ENCODE measurements at regions not wholly inside any gene's neighbourhood (a gene's known extent, or its start where the extent isn't known, plus 50 kb on each side); places are given as distances from the start of the nearest gene placed in this dataset.

DNA sequence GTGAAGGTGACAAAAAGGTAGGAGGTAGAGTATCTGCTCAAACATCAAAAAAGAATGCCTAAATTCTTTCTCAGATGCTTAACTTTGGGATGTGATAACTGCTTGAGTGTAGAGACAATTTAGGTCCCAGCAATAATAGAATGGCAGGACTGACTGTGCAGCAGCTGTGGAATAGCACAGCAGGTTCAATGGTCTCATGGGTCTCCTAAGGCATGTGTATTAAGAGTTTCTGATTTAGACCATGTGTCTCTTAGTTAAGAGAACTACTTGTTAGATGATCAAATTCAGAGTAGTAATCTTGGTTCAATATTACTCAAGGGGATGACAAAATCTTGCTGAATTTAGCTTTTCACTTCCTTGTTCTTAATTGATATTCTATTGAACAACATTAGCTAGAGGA, 72.0 kb downstream of the ALX1 start:
- DNase-seq: no peak

DNA sequence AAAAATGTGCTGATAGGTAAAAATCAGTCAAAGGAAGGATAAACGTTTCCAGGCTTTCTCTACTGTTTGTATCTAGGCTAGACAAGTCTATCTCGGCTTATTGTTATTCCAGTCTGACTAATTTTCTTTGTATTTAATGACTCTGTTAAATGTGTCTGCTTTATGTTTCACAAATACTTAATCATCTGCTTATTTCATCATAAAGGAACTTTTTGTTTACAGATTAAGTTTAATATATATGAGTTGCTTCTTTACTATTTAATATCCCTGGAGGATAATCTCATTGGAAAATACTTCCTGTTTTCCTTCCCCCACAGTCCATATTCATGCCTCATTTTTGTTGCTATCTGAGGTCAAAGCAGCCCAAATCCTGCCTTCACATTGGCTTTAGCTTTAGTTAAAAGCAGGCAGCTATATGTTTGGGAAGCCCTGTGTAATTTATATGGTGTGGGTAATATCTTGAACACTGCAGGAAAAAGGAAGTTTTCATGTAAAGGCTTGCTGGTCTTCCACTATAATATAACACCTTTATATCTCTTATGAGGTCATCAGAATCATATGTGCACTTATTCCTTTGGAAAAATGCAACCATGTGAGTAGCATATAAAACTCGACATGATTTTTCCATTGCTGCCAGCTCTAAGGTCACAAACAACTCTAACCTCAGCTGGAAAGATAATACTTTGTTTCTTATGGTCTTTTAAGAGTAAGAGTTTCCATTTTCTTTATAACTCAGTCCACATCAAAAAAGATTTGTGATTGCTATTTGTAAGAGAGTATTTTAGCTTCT, 76.8 kb downstream of the ALX1 start:
- DNase-seq: no peak

DNA sequence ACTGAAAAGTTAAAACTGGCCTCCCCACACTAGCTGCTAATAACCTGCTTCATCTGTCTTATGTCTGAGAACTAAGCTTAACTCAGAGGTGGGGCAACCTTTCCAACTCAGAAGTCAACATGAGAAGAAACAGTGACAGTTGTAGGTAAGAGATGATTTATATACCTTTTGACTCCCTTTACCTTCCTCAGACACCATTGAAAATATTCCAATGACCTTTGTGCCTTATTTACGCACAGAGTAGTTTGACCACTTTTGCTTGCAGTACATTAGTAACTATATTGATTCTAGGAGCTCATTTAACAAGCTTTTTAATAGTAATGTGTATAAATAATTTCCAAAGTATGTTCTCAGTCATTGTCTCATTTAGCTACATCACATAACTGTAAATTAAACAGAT, 77.6 kb downstream of the ALX1 start:
- DNase-seq: no peak

DNA sequence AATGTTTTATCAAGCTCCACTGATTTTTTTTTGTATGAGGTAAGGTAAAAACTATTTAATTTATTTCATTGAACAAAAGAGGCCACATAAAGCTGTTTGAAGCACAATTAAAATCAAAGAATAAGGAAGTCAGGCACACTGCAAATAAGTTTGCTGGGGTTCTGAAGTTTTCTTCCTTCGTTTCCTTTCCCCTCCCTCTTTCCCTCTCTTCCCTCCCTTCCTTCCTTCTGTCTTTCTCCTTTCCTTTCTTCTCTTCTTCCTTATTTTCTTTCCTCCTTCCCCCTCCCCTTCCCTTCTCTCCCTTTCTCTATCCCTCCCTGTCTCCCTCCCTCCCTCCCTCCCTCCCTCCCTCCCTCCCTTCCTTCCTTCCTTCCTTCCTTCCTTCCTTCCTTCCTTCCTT, 78.7 kb downstream of the ALX1 start:
- DNase-seq: no peak

DNA sequence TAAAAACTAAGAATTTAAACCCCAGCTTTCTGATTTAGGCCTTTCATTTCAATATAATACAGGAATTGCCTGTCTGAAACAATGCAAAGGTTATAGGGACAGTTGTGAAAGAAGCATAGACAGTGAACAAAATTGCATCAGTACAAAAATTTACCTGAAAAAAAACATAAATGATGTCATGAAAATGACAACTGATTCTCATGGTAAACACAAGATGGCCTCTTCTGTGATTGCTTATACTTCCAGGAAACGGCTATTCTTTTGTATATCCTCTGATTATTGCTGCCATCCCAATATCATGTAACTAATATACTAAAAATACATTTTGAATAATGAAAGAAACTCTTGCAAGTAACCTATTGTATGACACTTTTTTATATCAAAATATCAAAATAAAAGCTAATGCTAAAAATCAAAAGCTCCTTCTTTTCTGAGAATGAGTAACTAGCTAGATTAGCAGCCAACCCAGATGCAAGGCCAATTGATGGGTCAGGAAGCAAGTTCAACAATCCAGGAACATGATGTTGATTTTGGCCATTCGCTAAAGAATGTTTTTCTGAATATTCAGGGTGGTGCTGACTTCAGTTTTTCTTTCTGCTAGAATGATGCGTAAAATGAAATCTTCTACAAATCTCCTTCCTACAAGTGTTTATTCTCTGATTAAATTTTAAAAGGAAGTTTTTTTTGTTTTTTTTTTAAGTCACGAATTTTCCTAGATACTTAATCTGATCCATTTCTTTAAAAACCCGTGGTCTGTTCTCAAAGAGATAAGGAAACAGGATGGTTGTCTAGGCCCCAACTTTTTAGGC, 83.6 kb downstream of the ALX1 start:
- DNase-seq: no peak

DNA sequence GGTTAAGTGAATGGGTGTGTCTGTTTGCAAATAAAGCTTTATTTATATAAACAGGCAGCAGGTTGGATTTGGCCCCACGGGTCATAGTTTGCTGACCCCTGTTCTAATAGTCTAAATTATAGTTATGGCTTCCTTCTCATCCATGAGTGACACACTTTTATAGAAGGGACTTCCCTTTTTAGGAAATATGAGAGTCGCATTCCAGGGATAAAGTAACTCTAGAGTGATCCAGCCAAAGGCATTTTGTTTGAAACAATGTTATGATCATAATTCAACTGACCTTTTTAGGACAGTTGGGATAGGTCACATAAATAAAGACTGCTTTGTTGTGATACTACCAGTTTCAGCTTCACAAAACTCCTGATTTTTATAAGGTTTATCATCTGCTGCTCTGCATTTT, 87.9 kb downstream of the ALX1 start:
- DNase-seq: no peak

DNA sequence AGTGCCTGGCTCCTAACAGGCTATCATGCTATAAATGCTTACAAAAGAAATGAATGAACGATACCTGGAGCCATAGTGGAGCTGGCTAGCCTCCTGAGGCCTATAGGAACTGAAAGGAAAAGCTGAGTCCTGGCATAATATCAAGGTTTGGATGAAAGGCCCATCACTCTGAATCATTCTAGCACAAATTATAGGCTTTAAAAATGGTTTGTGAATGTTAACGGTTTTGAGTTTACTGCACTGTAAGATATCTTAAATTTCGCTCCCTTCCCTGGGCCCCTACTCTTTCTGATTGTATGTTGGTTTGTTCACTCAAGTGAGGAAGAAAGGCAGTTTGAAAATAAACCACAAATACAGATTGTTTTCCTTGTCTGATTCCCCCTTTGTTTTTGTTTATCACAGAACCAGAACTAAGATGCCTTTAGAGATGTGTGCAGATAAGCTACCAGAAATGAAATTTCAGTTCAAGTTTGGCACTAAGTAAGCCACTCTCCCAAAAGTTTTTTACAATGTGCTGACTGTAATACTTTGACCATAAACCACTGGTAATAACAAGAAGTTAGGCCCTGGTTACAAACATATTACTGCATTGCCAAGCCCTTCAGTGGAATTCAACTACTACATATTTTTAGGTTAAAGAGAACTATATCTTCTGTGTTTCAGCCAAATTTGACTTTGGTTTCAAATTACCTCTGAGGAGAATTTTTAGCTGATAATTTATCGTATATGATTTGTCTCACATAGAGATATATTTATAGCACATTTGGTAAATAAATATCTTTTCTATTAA, 89.5 kb downstream of the ALX1 start:
- no peak for DNase-seq

DNA sequence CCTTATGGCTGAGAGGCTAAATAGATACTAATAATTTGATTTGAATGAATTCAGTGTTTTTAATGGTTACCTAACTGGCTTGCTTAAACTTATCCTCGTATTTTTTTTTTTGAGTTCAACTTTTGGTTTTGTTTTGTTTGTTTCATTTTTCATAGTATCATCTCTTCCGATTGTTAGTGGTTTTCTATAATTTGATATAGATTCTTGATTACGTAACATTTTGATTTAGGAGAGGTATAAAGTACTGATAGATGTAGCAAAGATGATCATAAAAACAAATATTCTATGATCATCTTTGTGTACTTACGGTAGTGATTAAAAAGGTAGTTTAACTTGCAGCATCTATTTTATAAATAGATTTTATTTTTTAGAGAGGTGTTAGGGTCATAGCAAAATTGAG, 93.0 kb downstream of the ALX1 start:
- no peak for DNase-seq

DNA sequence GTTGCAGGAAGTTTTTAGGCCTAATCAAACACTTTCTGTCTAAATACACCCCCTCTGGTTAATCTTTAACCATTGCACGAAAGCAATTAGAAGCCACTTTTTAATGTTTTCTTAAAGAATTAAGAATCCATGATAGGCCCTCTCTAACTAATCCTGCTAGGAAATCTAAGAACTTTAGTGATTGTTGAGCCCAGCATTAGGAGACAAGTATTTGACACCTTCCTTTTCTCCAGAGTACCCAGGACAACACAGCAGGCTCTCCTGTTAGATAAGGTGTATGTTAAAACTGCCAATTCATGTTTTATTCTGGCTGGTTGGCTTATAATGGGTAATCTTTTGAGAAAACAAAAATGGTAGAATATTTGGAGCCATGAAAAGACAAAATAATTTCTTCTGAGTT, 95.0 kb downstream of the ALX1 start:
- no peak for DNase-seq

DNA sequence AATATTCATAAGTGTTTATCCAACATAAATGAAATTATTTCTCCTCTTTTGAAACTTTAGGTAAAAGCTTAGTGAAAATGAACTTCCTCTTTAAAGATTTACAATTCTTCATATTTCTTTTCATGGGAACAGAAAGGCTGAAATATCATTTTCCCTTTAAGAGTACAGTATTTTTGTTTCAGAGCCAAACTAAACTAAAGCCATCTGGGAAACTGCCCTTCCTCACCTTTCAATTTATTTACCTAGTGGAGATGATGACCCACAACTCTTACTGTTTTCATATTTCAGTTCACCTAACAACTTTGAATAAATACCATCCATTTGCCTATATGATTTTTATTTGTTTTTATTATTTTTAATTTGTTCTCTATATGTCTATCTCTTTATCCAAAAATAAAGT, 105.4 kb downstream of the ALX1 start:
- DNase-seq: no peak

DNA sequence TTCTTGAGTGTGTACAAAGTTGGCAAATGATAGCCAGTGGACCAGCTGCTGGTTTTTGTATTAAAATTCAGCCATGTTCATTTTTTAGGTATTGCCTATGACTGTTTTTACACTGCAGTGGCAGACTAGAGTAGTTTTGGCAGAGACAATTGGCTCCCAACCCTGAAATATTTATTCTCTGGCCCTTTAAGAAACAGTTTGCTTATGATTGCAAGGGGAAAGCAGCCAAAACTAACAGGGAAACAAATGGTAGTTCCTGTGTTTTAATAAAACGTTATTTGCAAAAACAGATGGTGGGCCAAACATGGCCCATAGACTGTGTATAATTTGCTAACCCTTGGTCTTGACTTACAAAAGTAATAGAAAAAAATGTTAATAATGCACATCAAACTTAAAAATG, 110.2 kb downstream of the ALX1 start:
- no peak for DNase-seq

DNA sequence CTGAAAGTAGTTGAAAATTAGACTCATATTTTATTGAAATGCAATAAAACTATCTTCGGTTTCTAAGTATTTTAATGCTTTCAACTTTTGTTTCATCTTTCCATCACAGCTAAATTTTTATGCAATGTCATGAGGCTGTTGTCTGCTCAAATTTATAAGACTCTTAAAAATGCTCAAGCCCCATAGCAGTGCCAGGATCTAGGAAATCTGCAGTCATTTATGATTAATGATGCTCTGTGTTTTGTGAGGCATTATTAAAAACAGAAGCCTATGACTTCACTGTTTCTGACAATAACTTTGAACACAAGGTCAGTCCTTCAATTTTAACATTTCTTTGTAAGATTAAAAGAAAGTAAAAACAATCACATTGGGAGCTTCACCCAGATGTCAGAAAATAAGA, 112.5 kb downstream of the ALX1 start:
- DNase-seq: no peak

DNA sequence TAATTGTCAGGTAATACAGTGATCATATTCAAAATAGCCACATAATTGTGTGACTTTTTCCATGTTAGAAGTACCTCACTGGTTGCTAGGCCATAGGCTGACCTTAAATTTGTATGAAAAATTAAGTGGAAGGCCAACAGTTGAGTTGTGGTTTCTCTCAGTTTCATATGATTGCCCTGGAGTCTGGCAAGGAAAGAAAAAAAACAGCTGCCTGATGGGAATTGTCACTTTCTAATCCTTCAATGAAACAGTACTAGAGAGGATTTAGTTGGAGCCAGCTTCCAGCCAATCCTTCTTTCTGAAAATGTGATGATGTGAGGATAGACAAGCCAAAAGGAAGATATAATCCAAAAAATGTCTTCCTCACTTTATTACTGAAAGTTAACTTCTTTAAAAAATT, 113.6 kb downstream of the ALX1 start:
- DNase-seq: no peak

DNA sequence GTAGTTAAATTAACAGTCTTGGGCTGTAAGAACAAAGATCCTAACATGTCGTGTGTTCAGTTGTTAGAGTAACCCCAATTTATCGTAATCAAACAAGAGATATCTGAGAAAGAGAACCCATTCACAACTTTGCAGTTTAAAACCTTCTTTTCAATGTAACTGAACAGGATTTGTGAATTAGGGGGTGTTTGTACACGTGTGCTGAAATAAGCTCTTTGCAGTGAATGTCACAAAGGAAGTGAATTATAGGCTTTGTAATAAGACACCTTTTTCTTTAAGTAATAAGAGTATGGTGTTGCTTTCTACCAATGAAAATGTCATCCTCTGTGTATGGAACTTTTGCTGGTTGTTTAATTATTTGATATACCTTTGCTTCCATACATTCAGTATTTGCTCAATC, 114.0 kb downstream of the ALX1 start:
- DNase-seq: no peak

DNA sequence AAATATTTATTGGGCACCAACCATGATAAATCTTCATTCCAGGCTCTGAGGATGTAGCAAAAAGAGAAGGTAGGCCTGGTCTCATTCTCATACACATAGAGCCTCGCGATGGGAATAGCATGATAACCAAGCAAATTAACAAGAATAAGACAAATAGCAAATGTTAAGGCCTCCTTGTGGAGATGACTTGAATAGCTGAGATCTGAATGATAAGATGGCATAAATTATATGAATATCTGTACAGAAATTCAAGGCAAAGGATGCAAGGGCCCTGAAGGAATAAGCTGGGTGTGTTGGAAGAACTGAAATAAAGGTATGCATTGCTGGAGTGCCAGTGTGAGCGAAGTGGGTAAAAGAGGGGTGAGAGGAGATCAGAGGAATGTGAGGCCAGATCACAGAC, 114.8 kb downstream of the ALX1 start:
- no peak for DNase-seq

DNA sequence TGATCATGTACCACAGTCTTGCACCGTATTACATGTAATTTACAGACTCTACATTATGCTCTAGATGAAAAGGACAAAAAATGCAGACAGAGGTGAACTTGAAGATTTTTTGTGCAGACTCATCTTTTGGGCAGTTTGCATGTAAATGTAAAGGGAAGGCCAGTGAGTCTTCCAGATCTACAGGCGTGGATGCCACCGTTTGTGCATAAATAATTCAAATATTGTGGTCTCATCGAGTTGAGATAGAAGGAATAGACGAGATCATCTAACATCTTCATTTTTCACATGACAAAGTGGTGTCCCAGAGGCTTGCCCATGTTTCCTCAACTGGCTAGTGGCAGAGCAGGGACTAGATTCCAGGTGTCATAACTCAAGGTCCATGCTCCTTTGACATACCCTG, 125.2 kb downstream of the ALX1 start:
- DNase-seq: no peak

DNA sequence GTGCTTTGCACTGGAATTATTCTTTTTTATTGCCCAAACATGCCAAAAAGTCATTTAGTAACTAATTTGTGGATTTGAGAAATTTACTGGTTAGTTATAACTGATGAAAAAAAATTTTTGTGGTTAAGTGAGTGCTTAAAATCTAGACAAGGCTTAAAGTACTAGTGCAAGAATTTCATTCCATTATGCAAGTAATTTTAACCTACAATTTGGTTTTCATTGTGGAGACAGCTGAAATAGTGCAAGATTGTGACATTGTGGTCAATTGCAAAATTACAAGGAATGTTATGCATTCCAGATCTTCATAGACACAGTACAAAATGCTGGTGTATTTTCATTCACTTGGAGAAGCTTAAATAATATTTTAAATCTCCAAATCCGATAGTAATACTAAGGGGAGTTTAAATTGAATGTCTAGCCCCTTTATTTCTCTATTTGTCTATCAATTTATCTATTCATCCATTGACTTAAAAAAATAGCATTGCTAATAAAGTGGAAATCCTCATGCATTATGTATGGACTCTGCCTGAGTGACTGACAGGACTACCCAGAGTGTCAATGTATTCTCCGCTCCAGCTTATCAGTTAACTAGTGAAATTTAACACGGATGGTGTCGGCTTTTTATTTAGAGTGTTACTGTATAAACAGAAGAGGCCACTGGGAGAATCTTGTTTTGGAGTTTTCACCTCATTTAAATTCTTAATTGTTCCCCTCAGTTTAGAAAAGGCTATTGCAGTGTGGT, 125.9 kb downstream of the ALX1 start:
- no peak for DNase-seq

DNA sequence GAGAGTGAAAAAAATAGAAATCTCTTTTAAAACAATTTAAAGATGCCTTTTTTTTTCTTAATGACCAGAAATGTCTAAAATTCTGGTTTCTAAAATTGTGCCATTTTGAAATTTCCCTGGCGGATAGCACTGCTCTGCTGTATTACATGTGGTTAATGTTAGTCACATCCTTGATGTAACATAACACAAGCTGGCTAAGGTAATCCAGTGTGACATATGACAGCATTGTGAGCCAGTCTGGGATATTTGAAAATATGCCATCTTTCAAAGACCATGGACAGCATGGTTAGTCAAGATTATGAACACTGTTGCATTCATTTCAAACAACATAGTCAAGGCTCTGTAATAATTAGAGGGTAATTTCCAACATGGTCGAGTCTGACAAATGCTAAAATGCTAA, 133.2 kb downstream of the ALX1 start:
- no peak for DNase-seq

DNA sequence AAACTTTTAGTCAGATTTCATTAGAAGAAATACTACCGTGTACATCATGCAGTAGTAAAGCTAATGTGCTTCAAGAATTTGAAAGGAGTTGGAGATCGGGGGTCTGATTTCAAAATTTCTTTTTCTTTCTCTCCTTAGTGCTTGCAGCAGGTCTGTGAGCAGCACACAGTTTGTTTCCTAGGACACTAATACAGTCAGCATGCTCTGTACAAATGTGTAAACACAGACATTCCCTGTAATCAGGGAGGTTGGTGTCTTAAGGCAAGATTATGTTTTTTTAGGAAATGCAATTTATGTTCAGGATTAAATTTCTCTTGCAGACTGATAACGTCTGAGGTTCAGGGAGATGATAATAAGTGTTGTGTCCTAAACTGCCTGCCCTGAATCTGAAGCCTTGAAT, 142.7 kb downstream of the ALX1 start:
- no peak for DNase-seq

DNA sequence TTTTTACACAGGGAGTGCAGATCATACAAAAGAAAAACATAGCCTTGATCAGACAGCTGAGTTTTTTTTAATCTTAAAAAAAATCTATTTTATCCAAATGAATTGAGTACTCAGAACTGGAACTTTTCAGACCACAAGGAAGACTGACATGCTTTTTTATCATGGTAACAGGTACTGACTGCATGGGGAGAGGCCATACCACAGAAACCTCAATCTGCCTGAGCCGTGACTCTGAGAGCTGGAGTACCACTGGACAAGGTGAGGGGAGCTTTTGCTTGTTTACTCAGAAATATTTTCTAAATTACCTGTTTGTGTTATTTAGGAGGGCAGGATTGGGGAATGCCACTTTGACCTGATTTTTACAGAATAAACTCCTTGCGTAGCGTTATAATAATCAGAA, 143.9 kb downstream of the ALX1 start:
- no peak for DNase-seq

DNA sequence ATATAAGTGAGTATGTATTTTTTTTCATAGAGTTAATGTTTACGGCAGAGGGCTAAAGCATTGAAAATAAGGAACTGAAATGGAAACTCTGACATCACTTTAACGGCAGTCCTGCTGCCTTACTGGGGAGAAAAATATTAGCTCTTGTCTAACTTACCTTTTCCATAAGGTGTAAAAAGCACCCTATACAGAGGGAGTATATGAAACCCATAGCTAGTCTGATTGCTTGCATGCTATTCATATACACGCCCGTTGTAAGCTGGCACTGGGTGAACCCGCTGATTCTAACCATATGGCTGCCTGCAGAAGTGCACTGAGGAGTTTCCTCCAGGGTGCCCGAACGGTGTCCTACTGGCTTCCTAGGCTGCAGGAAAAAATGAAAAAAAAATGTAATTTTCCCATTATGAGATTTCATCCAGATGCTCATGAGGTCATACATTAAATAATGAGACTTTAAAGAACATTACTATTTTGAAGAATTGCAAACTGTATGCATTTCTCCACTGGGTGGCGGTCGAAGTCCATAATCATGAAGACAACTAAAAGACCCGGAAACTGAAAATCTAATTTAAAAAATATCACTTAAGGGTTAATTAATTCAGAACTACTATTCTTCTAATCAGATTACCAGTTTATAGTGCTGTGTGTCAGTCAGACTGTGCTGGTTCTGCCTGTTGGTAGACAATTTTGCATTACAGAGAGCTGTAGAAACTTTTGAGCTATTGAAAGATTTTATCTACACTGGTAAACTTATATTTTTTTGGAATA, 144.7 kb downstream of the ALX1 start:
- DNase-seq: peak in 1 of 2 experiments; percentile 16

DNA sequence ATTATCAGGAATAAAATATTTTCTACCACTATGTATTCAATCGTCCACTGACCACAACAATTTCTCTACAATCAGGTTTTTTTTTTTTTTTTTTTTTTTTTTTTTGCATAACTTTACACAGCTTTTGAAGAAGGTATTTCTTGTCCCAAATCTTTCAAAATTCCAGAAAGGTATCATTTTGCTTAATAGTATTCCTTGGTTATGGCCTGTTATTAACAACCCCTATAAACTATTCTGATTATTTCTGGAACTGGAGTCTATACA, 145.3 kb downstream of the ALX1 start:
- no peak for DNase-seq

DNA sequence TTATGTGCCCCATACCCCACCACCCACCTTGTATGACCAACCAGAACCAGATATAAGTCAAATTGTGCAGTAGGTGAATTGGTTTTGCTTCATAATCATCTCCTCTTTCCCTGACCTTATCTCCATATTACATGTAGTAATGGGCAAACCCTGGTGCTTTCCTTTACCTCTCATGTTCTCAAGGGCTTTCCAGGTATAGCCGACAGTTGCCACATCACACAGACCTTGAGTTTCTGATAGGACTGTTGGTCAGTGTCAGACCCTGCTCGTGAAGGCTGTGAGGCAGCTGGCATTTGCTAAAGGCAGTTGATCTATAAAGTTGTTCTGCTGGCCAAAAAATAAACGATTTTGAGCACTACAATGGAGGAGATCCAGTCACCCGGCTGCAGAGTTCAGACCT, 145.9 kb downstream of the ALX1 start:
- no peak for DNase-seq
